Right lung (tissue), 2 donors: ENCODE measurements at regions not wholly inside any gene's neighbourhood (a gene's known extent, or its start where the extent isn't known, plus 50 kb on each side); places are given as distances from the start of the nearest gene placed in this dataset.

Experiments used
- DNase-seq, 2 donors: peaks; one replicate each; pipeline ENCODE4 v3.0.0-alpha.2; 2013

GRCh38 chr4:133472244-133472643, 323.1 kb downstream of the PCDH10 start:
- no peak for DNase-seq

- DNase-seq, result no peak
Measured at GRCh38 chr4:133467290-133467947, 318.3 kb downstream of the PCDH10 start.

GRCh38 chr4:133465022-133465421, 315.9 kb downstream of the PCDH10 start:
- no peak for DNase-seq

GRCh38 chr4:133464311-133464710, 315.2 kb downstream of the PCDH10 start:
- no peak for DNase-seq

GRCh38 chr4:133452678-133453077, 303.6 kb downstream of the PCDH10 start:
- no peak for DNase-seq

- DNase-seq, result no peak
Measured at GRCh38 chr4:133450813-133451212, 301.7 kb downstream of the PCDH10 start.

- no peak for DNase-seq
Measured at GRCh38 chr4:133440404-133440803, 291.3 kb downstream of the PCDH10 start.

GRCh38 chr4:133439830-133440229, 290.7 kb downstream of the PCDH10 start:
- DNase-seq, result no peak

- no peak for DNase-seq
Measured at GRCh38 chr4:133424605-133425004, 275.5 kb downstream of the PCDH10 start.

GRCh38 chr4:133403913-133404312, 254.8 kb downstream of the PCDH10 start:
- no peak for DNase-seq

GRCh38 chr4:133402616-133403015, 253.5 kb downstream of the PCDH10 start:
- DNase-seq, result no peak

- no peak for DNase-seq
Measured at GRCh38 chr4:133394971-133395627, 246.0 kb downstream of the PCDH10 start.

GRCh38 chr4:133390198-133390855, 241.2 kb downstream of the PCDH10 start:
- no peak for DNase-seq

- DNase-seq, result no peak
Measured at GRCh38 chr4:133389029-133389428, 239.9 kb downstream of the PCDH10 start.

GRCh38 chr4:133385161-133385954, 236.3 kb downstream of the PCDH10 start:
- DNase-seq, result no peak

- no peak for DNase-seq
Measured at GRCh38 chr4:133379681-133380438, 230.8 kb downstream of the PCDH10 start.

- no peak for DNase-seq
Measured at GRCh38 chr4:133377286-133377685, 228.2 kb downstream of the PCDH10 start.

- DNase-seq, result no peak
Measured at GRCh38 chr4:133372699-133373098, 223.6 kb downstream of the PCDH10 start.

- no peak for DNase-seq
Measured at GRCh38 chr4:133355633-133356032, 206.5 kb downstream of the PCDH10 start.

- no peak for DNase-seq
Measured at GRCh38 chr4:133347409-133347808, 198.3 kb downstream of the PCDH10 start.

GRCh38 chr4:133324491-133324890, 175.4 kb downstream of the PCDH10 start:
- DNase-seq, result no peak

GRCh38 chr4:133323670-133324069, 174.6 kb downstream of the PCDH10 start:
- no peak for DNase-seq
